HCT116 (cell line): ENCODE measurements at regions not wholly inside any gene's neighbourhood (a gene's known extent, or its start where the extent isn't known, plus 50 kb on each side); places are given as distances from the start of the nearest gene placed in this dataset.

Experiments
- EZH2 ChIP-seq: fragments of 200-600 bp; sonication (generic); IDR thresholded peaks from 2 replicates; pipeline ENCODE4 v1.6.1; 2017; ENCODE audit warnings: antibody characterized with exemption, mixed run types
- EZH2phosphoT487 ChIP-seq: fragments of 200-600 bp; IDR thresholded peaks from 2 replicates; pipeline ENCODE4 v1.6.1; 2018; ENCODE audit warnings: antibody characterized with exemption, borderline replicate concordance
- POLR2A ChIP-seq: IDR thresholded peaks from 2 replicates; pipeline ENCODE4 v1.7.0; 2011; ENCODE audit warnings: borderline replicate concordance; ENCODE audit not compliant: insufficient read depth, insufficient read length; ENCODE audit errors: extremely low read depth
- TF ChIP-seq, protein P1 (sequence below), 3 experiments: fragments of 200-600 bp in 1 of 3; sonication (generic) in 1 of 3; IDR thresholded peaks in 2 of 3; conservative IDR thresholded peaks in 1 of 3; 2 replicates each; pipeline ENCODE4 v1.5.1; 2012 to 2017; ENCODE audit warnings: low read depth in 2 of 3, low read length in 2 of 3, antibody characterized with exemption in 1 of 3, borderline replicate concordance in 1 of 3, control low read depth in 1 of 3, mild to moderate bottlenecking in 1 of 3, mixed read lengths in 1 of 3, mixed run types in 1 of 3, moderate library complexity in 1 of 3; ENCODE audit not compliant: insufficient read depth in 1 of 3

DNA sequence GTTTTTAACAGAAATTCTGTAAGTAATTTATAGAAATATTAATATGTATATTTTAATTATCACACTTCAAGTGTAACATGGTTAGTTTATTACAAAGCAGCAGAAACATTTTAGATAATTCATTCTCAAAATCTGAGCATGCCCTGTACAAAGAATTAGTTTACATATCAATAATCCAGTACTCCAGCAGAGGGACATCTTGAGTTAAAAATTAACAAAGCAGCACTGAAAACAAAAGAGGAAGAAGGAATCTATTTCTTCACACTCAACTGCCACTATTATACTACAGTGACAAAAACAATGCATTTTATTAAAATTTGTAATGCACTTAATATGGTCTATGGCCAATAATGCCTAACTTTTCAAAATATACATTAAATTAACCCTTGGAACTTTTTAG, 179.1 kb upstream of the KLHL4 start:
- TF ChIP-seq EZH2phosphoT487 (no peak), EZH2 (no peak), POLR2A (no peak)
- TF ChIP-seq, protein P1, sequence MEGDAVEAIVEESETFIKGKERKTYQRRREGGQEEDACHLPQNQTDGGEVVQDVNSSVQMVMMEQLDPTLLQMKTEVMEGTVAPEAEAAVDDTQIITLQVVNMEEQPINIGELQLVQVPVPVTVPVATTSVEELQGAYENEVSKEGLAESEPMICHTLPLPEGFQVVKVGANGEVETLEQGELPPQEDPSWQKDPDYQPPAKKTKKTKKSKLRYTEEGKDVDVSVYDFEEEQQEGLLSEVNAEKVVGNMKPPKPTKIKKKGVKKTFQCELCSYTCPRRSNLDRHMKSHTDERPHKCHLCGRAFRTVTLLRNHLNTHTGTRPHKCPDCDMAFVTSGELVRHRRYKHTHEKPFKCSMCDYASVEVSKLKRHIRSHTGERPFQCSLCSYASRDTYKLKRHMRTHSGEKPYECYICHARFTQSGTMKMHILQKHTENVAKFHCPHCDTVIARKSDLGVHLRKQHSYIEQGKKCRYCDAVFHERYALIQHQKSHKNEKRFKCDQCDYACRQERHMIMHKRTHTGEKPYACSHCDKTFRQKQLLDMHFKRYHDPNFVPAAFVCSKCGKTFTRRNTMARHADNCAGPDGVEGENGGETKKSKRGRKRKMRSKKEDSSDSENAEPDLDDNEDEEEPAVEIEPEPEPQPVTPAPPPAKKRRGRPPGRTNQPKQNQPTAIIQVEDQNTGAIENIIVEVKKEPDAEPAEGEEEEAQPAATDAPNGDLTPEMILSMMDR (IDR thresholded peaks at IDR 0.05 in 2 of 3, conservative IDR thresholded peaks at IDR 0.05 in 1 of 3; ENCODE audit: borderline replicate concordance in 1 of 3, insufficient read depth in 1 of 3, low read depth in 2 of 3, low read length in 2 of 3): no peak
